Lung (tissue), 9 donors: ENCODE measurements at regions not wholly inside any gene's neighbourhood (a gene's known extent, or its start where the extent isn't known, plus 50 kb on each side); places are given as distances from the start of the nearest gene placed in this dataset.
"Not testable (repeated sequence)": the region's sequence is repeated elsewhere in the genome, so short reads cannot be mapped to it uniquely, and the experiment has no call there.

Experiments
- ATAC-seq: fragments of 200-7000 bp; cut with Tn5 transposase; one replicate; pipeline ENCODE4 v1.9.1; 2020; ENCODE audit warnings: moderate number of reproducible peaks; ENCODE audit not compliant: insufficient read depth, low FRiP score
- DNase-seq, 3 donors: peaks; one replicate each; pipeline ENCODE4 v3.0.0-alpha.2; 2013 to 2017
- H3K27ac ChIP-seq, 2 donors: one replicate each; pipeline ENCODE4 v1.5.1; 2013; ENCODE audit warnings: mild to moderate bottlenecking in 2 of 2, moderate library complexity in 2 of 2, control low read depth in 1 of 2, inconsistent platforms in 1 of 2, low read depth in 1 of 2, low read length in 1 of 2
- H3K27me3 ChIP-seq, 3 donors: one replicate each; pipeline ENCODE4 v1.5.1; 2013; ENCODE audit warnings: low read length in 2 of 3; ENCODE audit not compliant: control insufficient read depth in 3 of 3, insufficient read depth in 3 of 3
- H3K36me3 ChIP-seq, 4 donors: one replicate each; pipeline ENCODE4 v1.5.1; 2013; ENCODE audit warnings: low read length in 4 of 4, mild to moderate bottlenecking in 1 of 4, moderate library complexity in 1 of 4; ENCODE audit not compliant: control insufficient read depth in 4 of 4, insufficient read depth in 4 of 4
- H3K4me1 ChIP-seq, 5 donors: one replicate each; pipeline ENCODE4 v1.5.1; 2013; ENCODE audit warnings: low read length in 5 of 5, mild to moderate bottlenecking in 2 of 5, moderate library complexity in 1 of 5; ENCODE audit not compliant: control insufficient read depth in 5 of 5, insufficient read depth in 5 of 5
- H3K4me3 ChIP-seq: one replicate; pipeline ENCODE4 v1.5.1; 2013; ENCODE audit warnings: mild to moderate bottlenecking, control low read depth, moderate library complexity
- H3K9ac ChIP-seq, 2 donors: one replicate each; pipeline ENCODE4 v1.5.1; 2013; ENCODE audit warnings: low read length in 2 of 2, control low read depth in 1 of 2; ENCODE audit not compliant: insufficient read depth in 1 of 2
- H3K9me3 ChIP-seq, 4 donors: one replicate each; pipeline ENCODE4 v1.5.1; 2013; ENCODE audit warnings: low read length in 3 of 4, mild to moderate bottlenecking in 1 of 4, moderate library complexity in 1 of 4; ENCODE audit not compliant: control insufficient read depth in 4 of 4, insufficient read depth in 3 of 4
- WGBS, 2 donors: extraction: QIAGEN DNeasy Blood & Tissue Kit; methylation state at CpG; one replicate each; pipeline ENCODE4 v1.1.7; 2013; 5-methylcytosine and 5-hydroxymethylcytosine counted together
- donor health status: Bipolar disorder and iron deficiency.
- donor health status: healthy.
- donor health status: DM: yes; HTN: yes; CAD: no.

GRCh38 chr7:63576421-63576820, 422.2 kb upstream of the ZNF722 start:
- not testable (repeated sequence) for H3K27ac ChIP-seq, ATAC-seq, DNase-seq, H3K36me3 ChIP-seq, H3K27me3 ChIP-seq, H3K9ac ChIP-seq, H3K4me3 ChIP-seq, H3K4me1 ChIP-seq
- H3K9me3 ChIP-seq = peaks cover 0 to 26% (median 0%) of the 10 kb centered on the region in 4 donors
- 81 to 83% methylated on average over 10 of the region's 10 CpGs for WGBS, 2 donors

- peaks cover 0 to 25% (median 0%) of the 10 kb centered on the region in 4 donors for H3K9me3 ChIP-seq
- not testable (repeated sequence) for H3K27me3 ChIP-seq, H3K4me3 ChIP-seq, H3K4me1 ChIP-seq, ATAC-seq, H3K27ac ChIP-seq, H3K9ac ChIP-seq, H3K36me3 ChIP-seq, DNase-seq
- 87 to 90% methylated on average over 5 of the region's 5 CpGs for WGBS, 2 donors
Observed at GRCh38 chr7:63577066-63577465, 421.6 kb upstream of the ZNF722 start.

- not testable (repeated sequence) for H3K27ac ChIP-seq, H3K4me1 ChIP-seq, H3K9ac ChIP-seq, H3K4me3 ChIP-seq, H3K27me3 ChIP-seq, H3K36me3 ChIP-seq, DNase-seq
- WGBS, 2 donors = 79 to 86% methylated on average over 11 to 12 of the region's 12 CpGs
- peak; percentile 10 for ATAC-seq
- H3K9me3 ChIP-seq = peaks cover 0 to 24% (median 0%) of the 10 kb centered on the region in 4 donors
Observed at GRCh38 chr7:63580045-63580444, 418.6 kb upstream of the ZNF722 start.

GRCh38 chr7:63580536-63581300, 417.9 kb upstream of the ZNF722 start:
- H3K36me3 ChIP-seq, H3K4me3 ChIP-seq, H3K4me1 ChIP-seq, H3K9ac ChIP-seq, H3K27me3 ChIP-seq, H3K27ac ChIP-seq, DNase-seq, ATAC-seq: not testable (repeated sequence)
- WGBS, 2 donors = 90 to 92% methylated on average over 23 to 27 of the region's 28 CpGs
- peaks cover 0 to 22% (median 0%) of the 10 kb centered on the region in 4 donors for H3K9me3 ChIP-seq

- not testable (repeated sequence) for ATAC-seq, H3K27me3 ChIP-seq, H3K36me3 ChIP-seq, H3K27ac ChIP-seq, H3K9ac ChIP-seq, H3K4me1 ChIP-seq, H3K4me3 ChIP-seq, DNase-seq
- 90 to 96% methylated on average over 12 of the region's 12 CpGs for WGBS, 2 donors
- H3K9me3 ChIP-seq = peaks cover 0 to 17% (median 0%) of the 10 kb centered on the region in 4 donors
Observed at GRCh38 chr7:63582771-63583170, 415.9 kb upstream of the ZNF722 start.

GRCh38 chr7:63587151-63587853, 411.3 kb upstream of the ZNF722 start:
- 80 to 90% methylated on average over 2 of the region's 11 CpGs for WGBS, 2 donors
- not testable (repeated sequence) for DNase-seq, H3K9me3 ChIP-seq, H3K27me3 ChIP-seq, H3K9ac ChIP-seq, H3K4me3 ChIP-seq, H3K27ac ChIP-seq, H3K4me1 ChIP-seq, H3K36me3 ChIP-seq, ATAC-seq

- not testable (repeated sequence) for H3K36me3 ChIP-seq, H3K9me3 ChIP-seq, H3K4me3 ChIP-seq, H3K27me3 ChIP-seq, DNase-seq, H3K27ac ChIP-seq, H3K4me1 ChIP-seq, H3K9ac ChIP-seq, ATAC-seq
- 87 to 91% methylated on average over 7 of the region's 11 CpGs for WGBS, 2 donors
Observed at GRCh38 chr7:63591249-63591648, 407.4 kb upstream of the ZNF722 start.

- H3K9me3 ChIP-seq, H3K4me1 ChIP-seq, H3K27me3 ChIP-seq, H3K9ac ChIP-seq, H3K36me3 ChIP-seq, ATAC-seq, DNase-seq, H3K27ac ChIP-seq, H3K4me3 ChIP-seq: not testable (repeated sequence)
- 71 to 78% methylated on average over 3 to 4 of the region's 4 CpGs for WGBS, 2 donors
Observed at GRCh38 chr7:63603812-63604211, 394.8 kb upstream of the ZNF722 start.
